ENCODE measurements at regions not wholly inside any gene's neighbourhood (a gene's known extent, or its start where the extent isn't known, plus 50 kb on each side); places are given as distances from the start of the nearest gene placed in this dataset.

GRCh38 chr13:31898378-31899071 is 133.0 kb upstream of the FRY start:
- no peak for DNase-seq

- DNase-seq: no peak
Measured at GRCh38 chr13:31901985-31902384, 129.6 kb upstream of the FRY start.

- DNase-seq: no peak
Measured at GRCh38 chr13:31903111-31903815, 128.3 kb upstream of the FRY start.

GRCh38 chr13:31904941-31905824 is 126.4 kb upstream of the FRY start:
- no peak for DNase-seq

- no peak for DNase-seq
Measured at GRCh38 chr13:31905961-31906360, 125.6 kb upstream of the FRY start.

- no peak for DNase-seq
Measured at GRCh38 chr13:31908696-31909411, 122.7 kb upstream of the FRY start.

- DNase-seq: no peak
Measured at GRCh38 chr13:31909864-31910551, 121.6 kb upstream of the FRY start.

- no peak for DNase-seq
Measured at GRCh38 chr13:31910633-31911032, 120.9 kb upstream of the FRY start.

- no peak for DNase-seq
Measured at GRCh38 chr13:31912647-31913401, 118.8 kb upstream of the FRY start.

- no peak for DNase-seq
Measured at GRCh38 chr13:31913459-31913858, 118.1 kb upstream of the FRY start.

GRCh38 chr13:31914843-31915242 is 116.7 kb upstream of the FRY start:
- no peak for DNase-seq

GRCh38 chr13:31918707-31919106 is 112.9 kb upstream of the FRY start:
- DNase-seq: no peak

- no peak for DNase-seq
Measured at GRCh38 chr13:31919241-31919640, 112.3 kb upstream of the FRY start.

GRCh38 chr13:31919971-31920726 is 111.4 kb upstream of the FRY start:
- no peak for DNase-seq

- DNase-seq: no peak
Measured at GRCh38 chr13:31920727-31921100, 110.9 kb upstream of the FRY start.

GRCh38 chr13:31922724-31923123 is 108.8 kb upstream of the FRY start:
- no peak for DNase-seq

GRCh38 chr13:31923134-31923763 is 108.3 kb upstream of the FRY start:
- no peak for DNase-seq

GRCh38 chr13:31925079-31925478 is 106.5 kb upstream of the FRY start:
- DNase-seq: no peak

- DNase-seq: no peak
Measured at GRCh38 chr13:31927219-31927653, 104.3 kb upstream of the FRY start.

- no peak for DNase-seq
Measured at GRCh38 chr13:31929031-31929770, 102.4 kb upstream of the FRY start.
